ENCODE measurements at regions not wholly inside any gene's neighbourhood (a gene's known extent, or its start where the extent isn't known, plus 50 kb on each side); places are given as distances from the start of the nearest gene placed in this dataset.

DNA sequence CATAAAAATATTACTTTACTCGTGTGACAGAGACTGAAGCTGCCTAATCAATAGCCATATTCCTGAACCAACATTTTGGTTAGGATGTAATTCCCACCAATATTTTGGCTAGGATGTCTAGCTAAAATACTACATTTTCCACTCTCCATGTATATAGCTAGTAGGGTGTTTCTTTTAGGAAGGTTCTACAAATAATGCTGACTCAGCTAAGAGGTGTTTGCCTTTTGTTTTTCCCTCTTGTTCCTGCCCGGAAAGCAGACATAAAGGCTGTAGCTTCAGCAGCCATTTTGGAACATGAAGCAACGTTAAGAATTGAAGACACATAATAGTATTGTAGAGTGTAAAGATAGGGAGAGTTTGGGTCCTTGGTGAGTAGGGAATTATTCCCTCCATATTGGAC is 187.3 kb upstream of the PDZRN3 start:
- ATAC-seq (ENCODE audit: low read depth), result no peak
- Mint-ChIP-seq H3K9me3 (peaks cover 14% of the 10 kb centered on the region), H3K4me3 (no peak overlapping the region), H3K36me3 (ENCODE audit: low read depth) (no peaks in the 10 kb centered on the region), H3K27me3 (no peaks in the 10 kb centered on the region), H3K4me1 (no peaks in the 10 kb centered on the region), H3K27ac (no peak overlapping the region)
- CTCF ChIA-PET, result no interaction called here
- intact Hi-C loops (cut with micrococcal nuclease), result no loop called here
- TF ChIP-seq, protein P1, sequence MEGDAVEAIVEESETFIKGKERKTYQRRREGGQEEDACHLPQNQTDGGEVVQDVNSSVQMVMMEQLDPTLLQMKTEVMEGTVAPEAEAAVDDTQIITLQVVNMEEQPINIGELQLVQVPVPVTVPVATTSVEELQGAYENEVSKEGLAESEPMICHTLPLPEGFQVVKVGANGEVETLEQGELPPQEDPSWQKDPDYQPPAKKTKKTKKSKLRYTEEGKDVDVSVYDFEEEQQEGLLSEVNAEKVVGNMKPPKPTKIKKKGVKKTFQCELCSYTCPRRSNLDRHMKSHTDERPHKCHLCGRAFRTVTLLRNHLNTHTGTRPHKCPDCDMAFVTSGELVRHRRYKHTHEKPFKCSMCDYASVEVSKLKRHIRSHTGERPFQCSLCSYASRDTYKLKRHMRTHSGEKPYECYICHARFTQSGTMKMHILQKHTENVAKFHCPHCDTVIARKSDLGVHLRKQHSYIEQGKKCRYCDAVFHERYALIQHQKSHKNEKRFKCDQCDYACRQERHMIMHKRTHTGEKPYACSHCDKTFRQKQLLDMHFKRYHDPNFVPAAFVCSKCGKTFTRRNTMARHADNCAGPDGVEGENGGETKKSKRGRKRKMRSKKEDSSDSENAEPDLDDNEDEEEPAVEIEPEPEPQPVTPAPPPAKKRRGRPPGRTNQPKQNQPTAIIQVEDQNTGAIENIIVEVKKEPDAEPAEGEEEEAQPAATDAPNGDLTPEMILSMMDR (IDR thresholded peaks at IDR 0.05), result no peak
- no peak for DNase-seq
- POLR2A ChIA-PET, result no interaction called here

DNA sequence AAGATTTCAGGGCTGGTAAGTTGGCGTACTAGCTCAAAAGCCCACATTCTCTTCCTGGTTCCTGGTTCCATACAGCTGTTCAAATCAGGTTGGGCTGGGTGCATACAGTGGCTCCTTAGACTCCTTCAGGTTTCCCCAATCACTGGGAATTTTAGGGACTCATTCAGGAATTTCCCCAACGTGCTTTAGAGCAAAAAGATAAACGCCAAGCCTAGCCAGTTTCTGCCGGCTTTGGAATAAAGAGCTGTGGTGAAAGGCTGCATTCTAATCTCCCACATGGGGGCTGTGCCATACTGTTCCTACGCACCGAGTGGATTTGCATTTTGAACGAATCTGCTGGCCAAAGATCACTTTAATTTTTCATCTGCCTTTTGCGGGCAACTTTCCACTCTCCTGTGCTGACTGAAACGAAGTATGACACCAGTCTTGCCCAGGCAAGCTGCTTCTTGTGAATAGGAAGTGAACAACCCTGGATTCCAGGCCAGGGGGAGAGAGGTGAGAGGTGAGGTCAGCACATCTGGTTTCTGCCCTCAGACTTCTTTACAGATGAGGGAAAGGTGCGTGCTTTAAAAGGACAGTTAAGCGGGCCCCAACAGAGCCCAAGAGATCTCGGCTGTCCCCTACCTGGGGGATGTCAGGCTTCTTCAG is 184.2 kb upstream of the PDZRN3 start:
- H3K4me1 Mint-ChIP-seq, result no peaks in the 10 kb centered on the region
- ATAC-seq (ENCODE audit: low read depth), result no peak
- H3K27me3 Mint-ChIP-seq, result no peaks in the 10 kb centered on the region
- CTCF ChIA-PET, result no interaction called here
- H3K27ac Mint-ChIP-seq, result no peak overlapping the region
- no peaks in the 10 kb centered on the region for H3K36me3 Mint-ChIP-seq (ENCODE audit: low read depth)
- peaks cover 6% of the 10 kb centered on the region for H3K9me3 Mint-ChIP-seq
- intact Hi-C loops (cut with micrococcal nuclease), result no loop called here
- TF ChIP-seq, protein P1 (IDR thresholded peaks at IDR 0.05), result no peak
- POLR2A ChIA-PET, result no interaction called here
- H3K4me3 Mint-ChIP-seq, result no peak overlapping the region
- DNase-seq, result no peak

DNA sequence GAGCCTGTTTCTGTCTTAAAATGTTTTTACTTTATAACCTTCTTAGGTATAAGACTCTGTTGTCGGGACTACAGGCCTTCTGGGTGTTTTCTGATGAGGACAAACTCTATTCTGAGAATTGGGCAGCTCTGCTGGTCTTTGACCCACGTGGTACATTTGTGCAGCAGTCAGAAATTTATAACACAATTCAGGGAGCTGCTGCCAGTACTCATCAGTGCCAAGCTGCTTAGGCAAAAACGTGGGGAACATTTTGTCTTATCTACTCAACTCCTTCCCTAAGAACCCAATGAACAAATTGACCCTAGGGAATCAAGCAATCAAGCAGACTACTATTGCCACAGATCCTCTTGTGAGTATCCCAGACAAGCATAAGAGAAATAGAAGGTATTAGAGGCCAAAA is 180.7 kb upstream of the PDZRN3 start:
- Mint-ChIP-seq H3K4me1 (no peaks in the 10 kb centered on the region), H3K27ac (no peak overlapping the region), H3K9me3 (peaks cover 6% of the 10 kb centered on the region), H3K27me3 (no peaks in the 10 kb centered on the region), H3K36me3 (ENCODE audit: low read depth) (no peaks in the 10 kb centered on the region), H3K4me3 (no peak overlapping the region)
- intact Hi-C loops (cut with micrococcal nuclease), result no loop called here
- CTCF ChIA-PET, result no interaction called here
- ATAC-seq (ENCODE audit: low read depth), result no peak
- no peak for DNase-seq
- POLR2A ChIA-PET, result no interaction called here
- TF ChIP-seq, protein P1 (IDR thresholded peaks at IDR 0.05), result no peak

DNA sequence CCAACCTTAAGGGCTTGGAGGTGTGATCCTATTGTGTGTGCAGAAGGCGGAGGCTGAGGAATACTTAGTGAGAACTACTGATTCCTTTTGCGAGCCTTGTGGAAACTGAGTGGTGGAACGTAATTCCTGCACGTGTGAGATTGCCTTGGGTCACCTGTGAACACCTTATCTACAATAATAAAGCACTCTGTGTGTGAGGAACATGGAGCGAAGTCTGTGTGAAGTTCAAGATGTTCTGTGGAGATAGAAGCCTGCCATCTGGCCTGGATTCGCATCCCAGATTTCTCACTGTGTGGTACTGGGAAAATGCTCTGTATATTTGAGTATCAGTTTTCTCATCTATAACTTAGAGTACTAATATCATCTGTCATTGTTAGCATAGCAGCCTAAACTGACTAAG is 179.5 kb upstream of the PDZRN3 start:
- DNase-seq (no peak), ATAC-seq (ENCODE audit: low read depth) (no peak)
- Mint-ChIP-seq H3K9me3 (peaks cover 5% of the 10 kb centered on the region), H3K27me3 (no peaks in the 10 kb centered on the region), H3K27ac (no peak overlapping the region), H3K4me1 (no peaks in the 10 kb centered on the region), H3K36me3 (ENCODE audit: low read depth) (no peaks in the 10 kb centered on the region), H3K4me3 (no peak overlapping the region)
- POLR2A ChIA-PET, result no interaction called here
- intact Hi-C loops (cut with micrococcal nuclease), result no loop called here
- TF ChIP-seq, protein P1 (IDR thresholded peaks at IDR 0.05), result no peak
- CTCF ChIA-PET, result no interaction called here

DNA sequence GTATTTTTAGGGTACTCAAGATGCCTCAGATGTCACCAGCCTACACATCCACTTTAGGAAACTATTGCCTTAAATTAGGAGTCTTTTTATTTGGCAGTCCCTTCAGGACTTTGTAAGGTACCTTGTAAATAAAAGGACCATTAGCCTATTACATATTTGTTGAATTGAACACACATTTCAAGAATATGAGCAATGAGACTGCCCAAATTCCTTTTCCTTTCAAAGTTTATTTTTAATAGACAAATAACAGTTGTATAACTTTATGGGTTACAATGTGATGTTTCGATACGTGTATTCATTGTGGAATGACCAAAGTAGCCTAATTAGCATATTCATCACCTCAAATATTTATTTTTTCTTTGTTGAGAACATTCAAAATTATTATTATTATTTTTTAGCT is 176.7 kb upstream of the PDZRN3 start:
- Mint-ChIP-seq H3K27ac (no peak overlapping the region), H3K36me3 (ENCODE audit: low read depth) (no peaks in the 10 kb centered on the region), H3K4me3 (no peak overlapping the region), H3K4me1 (no peaks in the 10 kb centered on the region), H3K9me3 (peaks cover 7% of the 10 kb centered on the region), H3K27me3 (no peaks in the 10 kb centered on the region)
- ChIA-PET POLR2A (no interaction called here), CTCF (no interaction called here)
- DNase-seq, result no peak
- intact Hi-C loops (cut with micrococcal nuclease), result no loop called here
- ATAC-seq (ENCODE audit: low read depth), result no peak
- TF ChIP-seq, protein P1 (IDR thresholded peaks at IDR 0.05), result no peak

Data from activated B cell treated with CpG ODN at 0.5 μM for 24 hours (primary cell).